GM04503 (cell line): ENCODE measurements at regions not wholly inside any gene's neighbourhood (a gene's known extent, or its start where the extent isn't known, plus 50 kb on each side); places are given as distances from the start of the nearest gene placed in this dataset.

Experiments used
- DNase-seq: peaks from one replicate; pipeline ENCODE4 v3.0.0-alpha.2; 2012; ENCODE audit warnings: low read depth

DNA sequence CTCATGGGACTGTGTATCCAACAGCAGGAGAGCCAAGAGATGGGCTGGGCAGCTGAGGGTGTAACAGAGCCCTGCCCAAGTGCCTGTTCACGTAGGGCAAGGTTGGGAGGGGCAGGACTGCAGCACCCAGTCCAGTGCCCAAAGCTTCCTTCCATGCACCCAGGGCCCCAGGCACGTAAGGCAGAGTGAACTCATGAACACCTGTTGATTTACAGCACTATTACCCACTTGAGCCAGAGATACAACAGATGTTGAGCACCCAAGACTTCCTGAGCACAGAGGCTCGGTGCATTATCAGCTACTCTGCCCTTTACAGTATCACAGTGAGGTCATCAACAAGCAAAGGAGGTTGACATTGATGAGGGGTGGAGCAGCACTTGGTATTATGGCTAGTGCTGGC lies 50.2 kb upstream of the FHL2 start:
- DNase-seq = no peak
